Activated CD4-positive, alpha-beta memory T cell treated with anti-CD3 and anti-CD28 coated beads, Interleukin-2, amount 10 ng/mL, durations not matched to agents 7 days and 5 days (primary cell): ENCODE measurements at regions not wholly inside any gene's neighbourhood (a gene's known extent, or its start where the extent isn't known, plus 50 kb on each side); places are given as distances from the start of the nearest gene placed in this dataset.
"Not testable (repeated sequence)": the region's sequence is repeated elsewhere in the genome, so short reads cannot be mapped to it uniquely, and the experiment has no call there.

ENCODE experiments used
- CTCF ChIA-PET: fragments of 350-600 bp; sonication (Branson Sonifier 250); formaldehyde crosslinking; loops from one replicate; lab custom pipeline; 2021; ENCODE audit warnings: antibody characterized with exemption, inconsistent platforms; lab: Charles Lee
- POLR2A ChIA-PET: fragments of 350-600 bp; sonication (Branson Sonifier 250); formaldehyde crosslinking; loops from one replicate; lab custom pipeline; 2021; ENCODE audit warnings: antibody characterized with exemption; lab: Charles Lee
- DNase-seq: peaks from one replicate; pipeline ENCODE4 v3.0.0-alpha.2; 2020
- H3K27ac Mint-ChIP-seq: one replicate; pipeline ENCODE4 v1.8.0; 2021; ENCODE audit warnings: mild to moderate bottlenecking, mixed read lengths
- H3K27me3 Mint-ChIP-seq: one replicate; pipeline ENCODE4 v1.8.0; 2021; ENCODE audit warnings: mixed read lengths
- H3K36me3 Mint-ChIP-seq: one replicate; pipeline ENCODE4 v1.8.0; 2021; ENCODE audit warnings: low read depth, mixed read lengths
- H3K4me1 Mint-ChIP-seq: one replicate; pipeline ENCODE4 v1.8.0; 2021; ENCODE audit warnings: mixed read lengths
- H3K4me3 Mint-ChIP-seq: one replicate; pipeline ENCODE4 v1.8.0; 2021; ENCODE audit warnings: mild to moderate bottlenecking, mixed read lengths
- H3K9me3 Mint-ChIP-seq: one replicate; pipeline ENCODE4 v1.8.0; 2021; ENCODE audit warnings: mixed read lengths

DNA sequence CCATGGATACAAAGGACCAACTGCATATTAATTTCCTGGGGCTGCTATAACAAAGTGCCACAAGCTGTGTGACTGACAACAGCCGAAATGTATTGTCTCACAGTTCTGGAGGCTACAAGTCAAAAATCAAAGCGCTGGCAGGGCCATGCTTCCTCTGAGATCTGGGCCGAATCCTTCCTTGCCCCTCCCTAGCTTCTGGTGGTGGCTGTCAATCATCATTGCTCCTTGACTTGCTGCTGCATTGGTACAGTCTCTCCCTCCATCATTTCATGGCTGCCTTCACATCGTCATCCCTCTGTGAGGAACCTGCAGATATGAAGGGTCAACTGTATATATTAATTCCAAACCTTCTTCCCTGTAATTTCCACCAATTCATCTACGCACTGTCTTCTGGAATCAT lies 118.3 kb downstream of the EXOC5 start:
- POLR2A ChIA-PET, result no interaction called here

DNA sequence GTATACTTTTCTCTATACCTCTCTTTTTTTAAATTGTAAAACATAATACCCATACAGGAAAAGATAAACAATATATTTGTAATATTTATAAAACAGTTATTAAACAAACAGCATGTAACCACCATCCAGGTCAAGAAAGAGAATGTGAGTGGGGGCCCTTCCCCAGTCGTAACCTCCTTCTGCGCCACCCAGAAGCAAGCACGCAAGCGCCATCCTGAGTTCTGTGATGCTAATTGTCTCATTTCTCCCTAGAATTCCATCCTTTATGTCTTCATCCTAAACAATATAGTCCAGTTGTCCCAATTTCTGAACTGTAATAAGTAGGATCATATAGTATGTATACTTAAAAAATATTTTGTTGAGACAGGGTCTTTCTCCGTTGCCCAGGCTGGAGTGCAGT lies 129.5 kb downstream of the EXOC5 start:
- H3K27ac Mint-ChIP-seq, result no peak overlapping the region
- CTCF ChIA-PET, result no interaction called here
- no peaks in the 10 kb centered on the region for H3K27me3 Mint-ChIP-seq
- no peak for DNase-seq
- no peak overlapping the region for H3K4me3 Mint-ChIP-seq
- H3K9me3 Mint-ChIP-seq, result peaks cover 2% of the 10 kb centered on the region
- no peaks in the 10 kb centered on the region for H3K4me1 Mint-ChIP-seq
- POLR2A ChIA-PET, result no interaction called here
- H3K36me3 Mint-ChIP-seq, result no peaks in the 10 kb centered on the region

More for the DNA sequence above, 118.3 kb downstream of the EXOC5 start:
- Mint-ChIP-seq H3K27ac (no peak overlapping the region), H3K36me3 (no peaks in the 10 kb centered on the region), H3K9me3 (no peaks in the 10 kb centered on the region), H3K4me3 (no peak overlapping the region), H3K27me3 (no peaks in the 10 kb centered on the region), H3K4me1 (no peaks in the 10 kb centered on the region)
- DNase-seq, result no peak
- CTCF ChIA-PET, result no interaction called here

DNA sequence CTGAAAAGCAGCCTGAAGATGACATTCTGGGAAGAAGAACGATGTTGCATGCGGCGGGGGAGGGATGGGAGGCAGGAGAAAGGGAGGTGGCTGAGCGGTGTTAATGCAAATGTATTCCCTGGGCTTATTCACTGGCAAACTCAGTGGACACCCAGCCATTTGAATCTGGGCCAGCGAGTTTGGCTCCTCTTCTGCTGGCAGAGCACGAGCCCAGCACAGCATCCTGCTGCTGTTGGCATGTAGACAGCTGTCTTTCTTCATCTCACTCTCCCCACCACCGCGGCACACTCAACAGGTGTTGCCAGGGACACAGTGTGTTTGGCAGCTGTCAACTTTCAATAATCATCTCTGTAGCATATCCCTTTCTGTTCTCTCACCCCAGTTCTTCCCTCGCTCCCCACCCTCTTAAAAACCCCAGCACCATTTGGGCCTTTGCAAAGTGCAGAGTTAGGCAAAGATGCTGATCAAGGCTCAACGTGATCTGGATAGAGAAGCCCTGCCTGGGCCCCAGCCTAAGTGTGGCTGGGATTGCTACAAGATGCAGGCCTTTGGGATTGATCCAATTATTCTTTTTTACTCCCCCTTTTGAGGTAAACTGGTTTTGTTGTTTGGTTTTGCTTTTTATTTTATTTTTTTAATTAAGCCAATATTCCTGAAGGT lies 131.9 kb downstream of the EXOC5 start:
- H3K4me3 Mint-ChIP-seq, result no peak overlapping the region
- H3K4me1 Mint-ChIP-seq, result no peaks in the 10 kb centered on the region
- ChIA-PET POLR2A (no interaction called here), CTCF (no interaction called here)
- H3K27ac Mint-ChIP-seq, result no peak overlapping the region
- H3K36me3 Mint-ChIP-seq, result no peaks in the 10 kb centered on the region
- peaks cover 2% of the 10 kb centered on the region for H3K9me3 Mint-ChIP-seq
- H3K27me3 Mint-ChIP-seq, result no peaks in the 10 kb centered on the region
- no peak for DNase-seq

DNA sequence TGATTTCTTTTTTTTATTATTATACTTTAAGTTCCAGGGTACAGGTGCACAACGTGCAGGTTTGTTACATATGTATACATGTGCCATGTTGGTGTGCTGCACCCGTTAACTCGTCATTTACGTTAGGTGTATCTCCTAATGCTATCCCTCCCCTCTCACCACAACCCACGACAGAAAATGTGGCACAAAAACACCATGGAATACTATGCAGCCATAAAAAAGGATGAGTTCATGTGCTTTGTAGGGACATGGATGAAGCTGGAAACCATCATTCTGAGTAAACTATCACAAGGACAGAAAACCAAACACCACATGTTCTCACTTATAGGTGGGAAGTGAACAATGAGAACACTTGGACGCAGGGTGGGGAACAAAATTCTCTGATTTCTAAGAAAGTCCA lies 140.9 kb downstream of the EXOC5 start:
- H3K36me3 Mint-ChIP-seq, H3K27me3 Mint-ChIP-seq, H3K4me3 Mint-ChIP-seq, DNase-seq, POLR2A ChIA-PET, H3K27ac Mint-ChIP-seq, CTCF ChIA-PET, H3K9me3 Mint-ChIP-seq, H3K4me1 Mint-ChIP-seq: not testable (repeated sequence)

DNA sequence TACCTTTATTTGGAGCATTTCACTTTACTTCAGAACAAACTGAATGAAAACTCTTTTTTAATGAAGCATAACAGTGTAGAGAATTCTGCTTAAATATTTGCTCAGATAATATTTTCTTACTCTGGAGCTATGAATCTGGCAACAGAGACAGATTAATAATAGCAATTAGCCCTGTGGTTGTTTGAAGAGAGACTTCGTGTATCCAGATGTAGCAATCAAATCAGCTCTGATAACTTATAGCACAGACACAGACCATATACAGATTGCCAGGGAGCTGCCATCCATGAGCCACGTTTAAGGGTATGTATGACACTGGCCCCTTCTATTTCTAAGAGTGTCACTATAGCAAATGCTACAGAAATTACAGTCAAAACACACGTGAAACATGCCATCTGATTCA lies 146.6 kb downstream of the EXOC5 start:
- Mint-ChIP-seq H3K4me1 (no peaks in the 10 kb centered on the region), H3K9me3 (no peaks in the 10 kb centered on the region), H3K27me3 (peaks cover 18% of the 10 kb centered on the region), H3K4me3 (no peak overlapping the region), H3K27ac (no peak overlapping the region), H3K36me3 (no peaks in the 10 kb centered on the region)
- ChIA-PET CTCF (no interaction called here), POLR2A (no interaction called here)
- no peak for DNase-seq

DNA sequence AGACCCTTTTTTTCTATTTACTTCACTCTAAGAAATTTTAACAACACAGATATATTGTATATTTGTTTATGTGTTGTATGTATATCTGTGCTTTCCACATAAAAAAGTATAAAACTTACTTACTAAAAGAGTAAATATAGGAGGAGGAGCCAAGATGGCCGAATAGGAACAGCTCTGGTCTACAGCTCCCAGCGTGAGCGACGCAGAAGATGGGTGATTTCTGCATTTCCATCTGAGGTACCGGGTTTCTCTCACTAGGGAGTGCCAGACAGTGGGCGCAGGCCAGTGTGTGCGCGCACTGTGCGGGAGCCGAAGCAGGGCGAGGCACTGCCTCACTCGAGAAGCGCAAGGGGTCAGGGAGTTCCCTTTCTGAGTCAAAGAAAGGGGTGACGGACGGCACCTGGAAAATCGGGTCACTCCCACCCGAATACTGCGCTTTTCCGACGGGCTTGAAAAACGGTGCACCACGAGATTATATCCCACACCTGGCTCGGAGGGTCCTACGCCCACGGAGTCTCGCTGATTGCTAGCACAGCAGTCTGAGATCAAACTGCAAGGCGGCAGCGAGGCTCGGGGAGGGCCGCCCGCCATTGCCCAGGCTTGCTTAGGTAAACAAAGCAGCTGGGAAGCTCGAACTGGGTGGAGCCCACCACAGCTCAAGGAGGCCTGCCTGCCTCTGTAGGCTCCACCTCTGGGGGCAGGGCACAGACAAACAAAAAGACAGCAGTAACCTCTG lies 156.5 kb downstream of the EXOC5 start:
- POLR2A ChIA-PET, H3K27me3 Mint-ChIP-seq, H3K27ac Mint-ChIP-seq, H3K4me1 Mint-ChIP-seq, H3K36me3 Mint-ChIP-seq, CTCF ChIA-PET, H3K9me3 Mint-ChIP-seq, DNase-seq, H3K4me3 Mint-ChIP-seq: not testable (repeated sequence)

DNA sequence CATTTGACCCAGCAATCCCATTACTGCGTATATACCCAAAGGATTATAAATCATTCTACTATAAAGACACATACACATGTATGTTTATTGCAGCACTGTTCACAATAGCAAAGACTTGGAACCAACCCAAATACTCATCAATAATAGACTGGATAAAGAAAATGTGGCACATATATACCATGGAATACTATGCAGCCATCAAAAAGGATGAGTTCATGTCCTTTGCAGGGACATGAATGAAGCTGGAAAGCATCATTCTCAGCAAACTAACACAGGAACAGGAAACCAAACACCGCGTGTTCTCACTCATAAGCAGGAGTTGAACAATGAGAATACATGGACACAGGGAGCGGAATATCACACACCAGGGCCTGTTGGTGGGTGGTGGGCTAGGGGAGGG lies 158.3 kb downstream of the EXOC5 start:
- DNase-seq, H3K27me3 Mint-ChIP-seq, POLR2A ChIA-PET, H3K9me3 Mint-ChIP-seq, H3K4me1 Mint-ChIP-seq, H3K36me3 Mint-ChIP-seq, CTCF ChIA-PET, H3K4me3 Mint-ChIP-seq, H3K27ac Mint-ChIP-seq: not testable (repeated sequence)

DNA sequence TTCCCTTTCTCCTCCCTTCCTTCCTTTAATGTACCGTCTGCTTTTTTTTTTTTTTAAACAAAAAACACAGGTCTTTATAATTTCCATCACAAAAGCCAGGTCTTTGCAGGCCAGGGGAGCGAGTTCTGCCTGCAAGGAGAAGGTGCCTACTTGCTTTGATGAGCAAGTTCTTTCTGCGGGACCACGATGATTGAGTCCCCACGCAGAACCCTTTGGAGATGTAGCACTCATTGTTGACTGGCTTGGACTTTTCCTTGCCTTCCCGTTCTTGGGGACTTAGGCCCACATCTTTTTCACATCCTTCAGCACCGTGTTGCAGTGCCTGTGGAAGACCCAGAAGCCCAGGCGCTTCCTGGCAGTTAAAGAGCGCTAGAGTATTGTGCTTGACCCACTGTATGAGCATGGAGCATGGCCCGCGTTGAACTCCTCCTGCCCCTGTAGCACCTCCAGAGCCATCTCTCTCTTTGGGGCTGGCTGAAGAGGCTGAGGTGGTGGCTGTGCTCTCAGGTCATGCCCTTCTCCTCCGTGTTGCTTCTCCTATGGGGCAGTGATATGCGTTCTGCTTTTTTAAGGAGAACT lies 177.6 kb downstream of the EXOC5 start:
- CTCF ChIA-PET, result no interaction called here
- H3K36me3 Mint-ChIP-seq, result no peaks in the 10 kb centered on the region
- no peak overlapping the region for H3K27ac Mint-ChIP-seq
- no peaks in the 10 kb centered on the region for H3K4me1 Mint-ChIP-seq
- no peaks in the 10 kb centered on the region for H3K9me3 Mint-ChIP-seq
- POLR2A ChIA-PET, result no interaction called here
- no peaks in the 10 kb centered on the region for H3K27me3 Mint-ChIP-seq
- DNase-seq, result no peak
- H3K4me3 Mint-ChIP-seq, result no peak overlapping the region

DNA sequence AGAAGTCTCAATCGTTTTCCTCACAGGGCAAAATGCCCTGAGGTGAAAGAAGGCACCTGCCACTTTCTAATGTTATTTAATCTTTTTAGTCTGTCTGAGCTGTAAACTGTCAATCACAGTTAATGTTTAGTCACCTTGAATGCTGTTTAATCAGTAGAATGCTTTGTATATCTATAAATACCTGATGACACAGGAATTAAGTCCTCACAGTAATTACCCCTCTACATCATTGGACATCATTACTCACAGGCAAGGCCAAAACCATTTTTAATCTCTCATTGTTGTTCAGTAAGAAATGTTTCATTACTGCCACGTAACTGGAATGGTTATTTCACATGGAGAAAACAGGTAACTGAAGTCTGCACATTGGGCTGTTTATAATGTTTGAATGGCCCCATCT lies 178.8 kb downstream of the EXOC5 start:
- CTCF ChIA-PET, result no interaction called here
- Mint-ChIP-seq H3K27ac (no peak overlapping the region), H3K36me3 (no peaks in the 10 kb centered on the region), H3K4me3 (no peak overlapping the region), H3K27me3 (no peaks in the 10 kb centered on the region), H3K9me3 (no peaks in the 10 kb centered on the region), H3K4me1 (no peaks in the 10 kb centered on the region)
- POLR2A ChIA-PET, result no interaction called here
- DNase-seq, result no peak

DNA sequence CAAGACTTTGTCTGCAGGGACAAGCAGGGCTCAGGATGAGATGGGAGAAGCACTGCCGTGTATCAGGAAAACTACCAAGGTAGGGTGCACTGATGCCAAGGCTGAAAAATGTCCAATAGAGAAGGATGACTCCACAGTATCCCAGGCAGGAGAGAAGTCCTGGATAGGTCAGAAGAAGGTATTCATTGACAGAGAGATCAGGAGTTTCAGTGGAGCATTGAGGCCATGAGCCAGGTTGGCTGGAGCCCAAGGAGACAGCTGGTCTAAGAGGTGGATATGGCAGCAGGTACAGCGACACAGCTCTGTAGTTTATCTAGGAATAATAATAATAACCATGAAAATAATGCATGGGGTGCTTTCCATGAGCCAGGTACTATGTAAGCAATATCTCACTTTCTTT lies 180.9 kb downstream of the EXOC5 start:
- no peak for DNase-seq
- Mint-ChIP-seq H3K27me3 (no peaks in the 10 kb centered on the region), H3K27ac (no peak overlapping the region), H3K36me3 (no peaks in the 10 kb centered on the region), H3K4me1 (no peaks in the 10 kb centered on the region), H3K4me3 (no peak overlapping the region), H3K9me3 (no peaks in the 10 kb centered on the region)
- ChIA-PET CTCF (no interaction called here), POLR2A (no interaction called here)

DNA sequence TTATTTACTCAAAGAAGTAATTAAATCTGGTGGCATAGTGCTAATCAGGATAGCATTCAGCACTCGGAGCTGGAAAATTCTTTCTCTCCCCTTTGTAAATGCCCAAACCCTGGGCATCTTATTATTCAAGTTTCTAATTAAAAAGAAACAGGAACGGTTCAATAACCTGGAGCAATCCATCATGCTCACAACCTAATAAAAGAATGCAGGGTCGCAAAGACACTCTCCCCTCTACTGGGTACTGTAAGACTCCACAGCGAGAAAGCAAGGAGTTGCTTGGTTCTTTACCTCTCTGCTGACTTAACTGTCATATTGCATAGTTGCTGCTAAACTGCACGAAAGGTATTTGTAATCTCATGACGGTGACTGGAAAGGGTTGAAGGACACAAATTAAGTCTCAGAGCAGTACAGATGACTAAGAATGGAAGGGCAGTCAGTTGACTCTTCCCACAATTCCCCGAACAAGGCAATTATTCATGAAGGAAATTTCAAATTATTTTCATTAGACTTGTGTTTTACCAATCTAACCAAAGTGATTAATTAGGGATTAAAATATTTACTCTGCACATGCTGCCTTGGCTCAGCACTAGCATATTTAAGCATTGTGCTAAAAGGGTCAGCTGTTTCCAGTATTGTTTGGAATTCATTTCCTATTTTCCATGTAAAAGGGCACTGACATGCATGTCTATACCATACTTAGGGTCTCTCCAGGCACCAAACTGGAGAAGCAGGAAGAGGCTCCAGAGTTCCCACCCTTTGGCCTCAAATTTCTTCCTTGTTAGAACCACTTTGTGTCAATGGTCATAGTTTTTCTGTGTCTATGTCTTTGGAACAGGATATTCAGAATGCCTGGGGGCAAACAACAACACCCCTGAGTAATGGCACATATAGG lies 182.2 kb downstream of the EXOC5 start:
- no peaks in the 10 kb centered on the region for H3K36me3 Mint-ChIP-seq
- H3K27me3 Mint-ChIP-seq, result peaks cover 3% of the 10 kb centered on the region
- no peak overlapping the region for H3K27ac Mint-ChIP-seq
- ChIA-PET CTCF (no interaction called here), POLR2A (no interaction called here)
- H3K4me1 Mint-ChIP-seq, result no peaks in the 10 kb centered on the region
- no peak overlapping the region for H3K4me3 Mint-ChIP-seq
- H3K9me3 Mint-ChIP-seq, result no peaks in the 10 kb centered on the region
- no peak for DNase-seq

DNA sequence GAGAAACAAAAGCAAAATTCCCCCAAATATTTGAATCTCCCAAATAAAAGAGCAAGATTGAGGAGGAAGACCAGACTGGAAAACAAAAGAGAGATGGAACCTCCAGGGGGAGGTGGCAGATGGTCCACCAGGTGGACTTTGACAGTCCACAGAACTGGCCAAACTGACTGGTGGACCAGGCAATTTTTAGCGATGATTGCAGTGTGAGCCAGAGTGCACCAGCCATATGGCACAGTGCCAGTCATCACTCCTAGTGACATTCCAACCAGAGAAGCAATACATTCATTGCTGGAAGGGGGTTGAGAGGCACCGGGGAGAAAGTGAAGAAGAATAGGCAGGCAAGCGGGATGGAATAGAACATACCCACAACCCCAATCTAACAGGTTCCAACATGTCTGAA lies 182.9 kb downstream of the EXOC5 start:
- Mint-ChIP-seq H3K27me3 (peaks cover 3% of the 10 kb centered on the region), H3K4me1 (no peaks in the 10 kb centered on the region), H3K36me3 (no peaks in the 10 kb centered on the region), H3K4me3 (no peak overlapping the region), H3K27ac (no peak overlapping the region), H3K9me3 (no peaks in the 10 kb centered on the region)
- ChIA-PET CTCF (no interaction called here), POLR2A (no interaction called here)
- no peak for DNase-seq

DNA sequence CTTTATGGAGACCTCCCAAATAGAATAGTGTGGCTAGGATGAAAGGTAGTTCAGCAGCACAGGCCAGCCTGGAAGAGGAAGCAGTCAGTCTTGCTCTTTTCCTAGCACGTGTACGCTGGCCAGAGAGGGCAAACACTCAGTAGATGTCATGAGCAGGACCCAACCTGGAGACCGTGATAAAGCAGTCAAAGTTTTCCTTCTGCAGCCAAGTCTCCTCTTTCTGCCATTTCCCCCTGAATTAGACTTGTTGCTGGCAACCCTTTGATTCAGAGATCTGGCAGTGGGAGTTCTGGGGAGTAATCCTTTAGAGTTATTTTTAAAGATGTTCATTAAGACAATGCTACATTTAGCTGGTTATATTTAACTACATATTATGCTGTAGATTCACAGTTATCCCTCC lies 183.7 kb downstream of the EXOC5 start:
- Mint-ChIP-seq H3K36me3 (no peaks in the 10 kb centered on the region), H3K9me3 (no peaks in the 10 kb centered on the region), H3K4me3 (no peak overlapping the region), H3K4me1 (no peaks in the 10 kb centered on the region), H3K27ac (no peak overlapping the region), H3K27me3 (peaks cover 3% of the 10 kb centered on the region)
- DNase-seq, result no peak
- ChIA-PET CTCF (no interaction called here), POLR2A (no interaction called here)
